Pons (tissue), 1 donor: ENCODE measurements at regions not wholly inside any gene's neighbourhood (a gene's known extent, or its start where the extent isn't known, plus 50 kb on each side); places are given as distances from the start of the nearest gene placed in this dataset.
A peak's percentile ranks its signal among the peaks of the same experiment; 100 is the strongest.

Source experiments
- DNase-seq: peaks from one replicate; pipeline ENCODE4 v3.0.0-alpha.2; 2016; ENCODE audit warnings: low spot score

DNA sequence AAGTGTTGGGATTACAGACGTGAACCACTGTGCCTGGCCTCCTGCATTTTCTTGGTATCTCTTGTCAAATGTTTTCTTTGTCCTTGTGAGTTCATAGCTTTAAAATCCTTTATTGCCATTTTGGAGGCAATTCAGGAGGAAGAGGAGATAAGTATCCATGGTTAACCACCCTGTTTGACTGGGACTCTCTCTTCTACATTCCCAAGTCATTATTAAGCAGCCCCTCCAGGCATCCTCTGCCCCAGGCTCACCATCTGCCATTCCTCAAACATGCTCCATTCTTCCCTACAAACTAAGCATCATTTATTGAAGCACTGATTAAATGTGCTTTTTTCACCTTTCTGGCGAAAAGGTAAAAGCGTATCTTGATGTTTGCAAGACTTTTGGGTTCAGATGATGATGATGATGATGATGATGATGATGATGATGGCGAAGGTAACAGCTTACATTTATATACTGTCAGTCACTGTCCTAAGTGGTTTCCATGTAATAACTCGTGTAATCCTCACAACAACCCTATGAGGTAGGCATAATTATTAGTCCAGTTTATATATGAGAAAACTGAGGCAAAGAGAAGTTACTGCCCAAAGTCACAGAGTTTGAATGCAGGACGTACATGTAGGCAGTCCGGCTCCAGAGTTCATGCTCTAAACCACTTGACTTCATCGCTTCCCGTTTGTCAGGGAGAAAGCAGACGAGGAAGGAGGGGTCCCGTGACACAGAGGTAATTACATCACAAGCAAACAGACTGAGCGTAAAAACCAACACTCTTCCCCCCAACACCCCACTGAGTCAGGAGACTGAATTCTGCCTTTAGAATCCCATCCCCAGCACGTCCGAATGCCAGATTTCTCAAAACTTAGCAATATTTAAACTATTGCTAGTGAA lies 69.7 kb upstream of the ACKR3 start:
- peak; percentile 34 for DNase-seq

DNA sequence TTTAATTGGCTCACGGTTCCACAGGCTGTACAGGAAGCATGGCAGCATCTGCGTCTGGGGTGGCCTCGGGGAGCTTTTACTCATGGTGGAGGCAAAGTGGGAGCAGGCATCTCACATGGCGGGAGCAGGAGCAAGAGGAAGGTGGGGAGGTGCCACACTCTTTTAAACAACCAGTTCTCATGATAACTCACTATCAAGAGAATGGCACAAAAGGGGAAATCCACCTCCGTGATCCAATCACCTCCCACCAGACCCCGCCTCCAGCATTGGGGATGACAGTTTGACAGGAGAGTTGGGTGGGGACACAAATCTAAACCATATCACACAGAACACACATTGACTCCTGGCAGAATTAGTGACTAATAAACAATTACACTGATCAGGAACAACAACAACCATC lies 68.6 kb upstream of the ACKR3 start:
- no peak for DNase-seq

DNA sequence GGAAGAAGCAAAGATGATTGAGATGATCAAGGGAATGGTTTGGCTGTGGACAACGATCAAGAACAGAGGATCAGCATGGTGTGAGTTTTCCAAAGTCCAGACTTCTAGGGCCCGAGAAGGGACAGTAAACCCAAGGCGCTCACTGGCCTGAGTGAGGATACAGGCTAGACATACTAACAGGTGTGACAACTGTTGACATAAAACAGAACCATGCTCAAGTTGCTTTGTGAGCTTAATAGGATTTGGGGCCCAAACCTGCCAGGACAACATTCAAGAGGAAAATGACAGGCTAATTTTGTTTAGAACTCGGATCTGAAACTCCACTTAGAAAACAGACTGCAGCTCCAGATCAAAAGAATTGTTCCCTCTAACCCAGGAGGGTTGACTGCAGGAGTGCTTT lies 68.1 kb upstream of the ACKR3 start:
- no peak for DNase-seq

DNA sequence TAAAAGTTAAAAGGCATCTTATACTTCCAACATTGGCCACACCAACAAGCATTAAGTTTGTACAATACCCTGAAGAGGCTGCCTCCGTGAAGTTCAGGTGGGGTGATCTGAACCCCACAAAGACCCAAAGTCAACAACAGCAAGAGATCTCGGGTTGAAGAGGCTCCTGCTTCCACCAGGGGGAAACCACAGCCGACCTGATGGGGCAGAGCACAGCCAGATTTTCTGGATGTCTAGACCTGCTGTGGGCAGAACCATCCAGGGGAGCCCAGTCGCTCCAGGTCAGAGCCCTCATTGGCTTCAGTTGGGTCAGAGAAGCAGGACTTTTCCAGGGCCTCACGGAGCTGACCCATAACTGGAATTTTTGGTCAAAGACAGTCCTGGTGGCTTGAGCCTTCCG lies 66.5 kb upstream of the ACKR3 start:
- no peak for DNase-seq

DNA sequence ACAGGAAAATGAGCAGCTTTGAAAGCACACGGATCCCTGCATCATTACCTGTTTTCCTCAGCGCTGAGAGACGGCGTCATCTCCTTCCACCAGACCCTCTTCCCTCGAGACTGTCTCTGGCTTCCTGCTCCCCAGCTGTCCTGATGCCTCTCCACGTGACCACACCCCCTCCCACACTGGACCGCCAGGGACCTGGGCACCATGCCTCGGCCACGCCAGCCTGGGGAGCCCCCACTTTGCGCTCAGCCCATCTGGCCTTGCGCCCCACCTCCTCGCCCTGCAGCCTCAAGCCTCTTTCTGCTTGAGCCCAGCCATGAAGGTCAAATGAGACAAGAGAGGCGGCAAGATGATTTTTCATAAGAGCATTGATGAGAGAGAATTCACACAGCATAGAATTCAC lies 66.0 kb upstream of the ACKR3 start:
- no peak for DNase-seq

DNA sequence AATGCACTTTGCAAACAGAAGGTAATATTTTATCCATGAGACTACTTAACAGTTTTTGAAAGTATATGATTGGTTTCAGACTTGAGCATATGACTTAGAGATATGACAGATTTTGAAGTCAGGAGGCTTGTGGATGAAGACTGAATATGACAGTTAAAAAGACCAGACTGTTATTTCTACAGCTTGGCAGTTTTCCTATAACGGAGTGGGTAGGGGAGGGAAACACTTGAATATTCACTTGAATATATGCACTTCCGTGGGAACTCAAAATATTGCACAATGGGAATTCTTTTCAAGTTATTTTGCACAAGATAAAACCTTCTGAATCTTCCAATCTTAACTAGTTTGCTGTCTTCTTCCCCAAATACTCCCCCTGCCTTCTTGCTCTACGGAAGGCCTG lies 64.6 kb upstream of the ACKR3 start:
- DNase-seq: no peak

DNA sequence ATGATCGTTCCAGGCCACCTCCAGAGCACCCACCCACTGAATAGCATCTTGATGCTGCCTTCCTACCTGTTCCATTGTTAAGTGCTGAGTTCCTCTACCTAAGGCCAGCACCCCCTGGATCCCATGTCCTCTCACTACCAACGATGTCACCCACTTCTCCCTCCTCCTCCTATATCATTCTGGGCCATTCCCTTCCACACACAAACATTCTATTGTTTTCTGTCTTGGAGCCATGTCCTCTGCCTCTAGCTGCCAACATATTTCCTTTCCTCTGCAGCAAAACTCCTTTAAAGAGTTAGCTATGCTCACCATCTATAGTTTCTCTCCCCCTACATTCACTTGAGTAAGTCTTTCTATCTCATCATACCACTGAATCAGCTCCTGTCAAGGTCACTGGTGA lies 64.0 kb upstream of the ACKR3 start:
- peak; percentile 63 for DNase-seq

DNA sequence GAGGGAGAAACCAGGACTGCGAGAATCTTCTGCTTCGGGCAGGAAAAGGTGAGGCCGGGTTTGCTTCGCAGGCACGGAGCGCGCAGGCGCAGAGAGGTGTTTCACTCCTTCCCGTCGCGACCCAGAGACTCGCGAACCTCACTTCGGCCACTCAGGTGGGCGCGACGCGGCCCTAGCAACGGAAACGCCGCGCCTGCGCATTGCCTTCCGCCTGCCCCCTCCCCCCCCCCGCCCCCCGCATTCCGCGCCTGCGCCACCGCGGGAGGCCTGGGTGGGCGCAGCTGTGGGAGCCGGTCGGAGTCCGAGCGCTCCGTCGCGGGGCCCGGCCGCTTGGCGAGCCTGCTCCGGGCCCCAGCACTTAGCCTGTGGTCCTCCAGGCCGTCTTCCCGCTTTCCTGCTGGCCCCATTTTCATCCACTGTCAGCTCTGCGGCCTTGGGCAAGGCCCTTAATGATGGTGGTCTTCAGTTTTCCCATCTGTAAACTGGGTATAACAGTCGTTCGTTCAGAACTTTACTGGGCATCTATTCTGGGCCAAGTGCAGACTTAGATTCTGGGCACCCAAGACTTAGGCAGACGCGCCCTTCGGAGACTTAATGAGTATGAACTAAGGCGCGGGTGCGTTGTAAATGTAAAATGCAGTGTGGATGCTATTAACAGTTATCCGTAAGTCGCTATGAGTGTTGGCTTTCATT lies 62.1 kb upstream of the ACKR3 start:
- DNase-seq: no peak

DNA sequence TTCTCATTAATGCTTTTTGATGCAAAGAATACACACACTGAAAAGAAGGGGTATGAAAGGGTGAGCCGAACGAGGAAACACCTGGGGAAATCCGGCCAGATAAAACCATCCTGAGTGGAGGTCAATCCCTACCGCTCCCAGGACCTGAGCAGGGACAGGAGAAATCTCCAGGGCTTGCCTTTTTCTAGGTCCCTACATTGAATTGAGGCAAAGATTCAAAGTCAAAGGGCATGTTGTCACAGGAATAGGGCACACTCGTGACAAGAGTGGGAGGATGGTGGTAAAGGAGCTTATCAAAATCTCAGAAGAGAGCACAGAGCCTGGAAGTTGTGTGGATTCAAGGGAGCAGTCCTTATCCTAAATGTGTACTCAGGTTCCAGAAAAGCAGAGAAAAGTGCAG lies 61.2 kb upstream of the ACKR3 start:
- DNase-seq: no peak

DNA sequence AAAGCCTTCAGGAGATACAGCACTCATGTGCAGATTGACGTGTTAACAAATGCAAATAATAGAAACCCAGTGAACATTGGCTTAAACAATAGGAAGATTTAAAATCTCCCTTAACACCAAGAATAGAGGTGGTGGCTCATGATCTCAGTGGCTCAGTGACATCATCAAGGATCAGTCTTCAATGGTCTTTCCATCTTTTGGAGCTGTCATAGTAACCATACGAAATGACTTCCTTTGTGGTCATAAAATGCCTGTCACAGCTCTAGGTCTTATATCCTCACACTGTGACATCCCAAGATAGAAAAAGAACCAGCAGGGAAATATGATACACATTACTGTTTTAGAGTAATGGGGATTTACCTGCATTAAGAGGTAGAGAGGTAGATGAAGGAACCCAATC lies 59.6 kb upstream of the ACKR3 start:
- no peak for DNase-seq

DNA sequence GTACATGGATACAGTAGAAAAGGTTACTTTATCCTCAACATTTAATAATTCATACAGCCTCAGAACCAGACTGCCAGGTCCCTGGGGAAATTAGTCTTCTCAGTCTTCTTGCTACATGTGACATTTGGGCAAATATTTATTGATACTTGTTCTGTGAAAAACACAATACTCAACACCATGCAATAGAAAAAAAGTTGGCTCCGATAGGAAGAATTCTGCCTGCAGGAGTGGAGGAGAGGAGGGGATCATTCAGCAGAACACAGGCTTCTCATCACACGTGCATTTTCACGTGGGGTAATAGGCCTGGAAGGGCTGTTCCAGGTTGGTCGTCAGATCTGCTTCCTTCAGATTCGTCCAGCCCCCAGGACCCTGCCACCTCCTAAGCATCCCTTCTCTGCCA lies 58.4 kb upstream of the ACKR3 start:
- DNase-seq: no peak

DNA sequence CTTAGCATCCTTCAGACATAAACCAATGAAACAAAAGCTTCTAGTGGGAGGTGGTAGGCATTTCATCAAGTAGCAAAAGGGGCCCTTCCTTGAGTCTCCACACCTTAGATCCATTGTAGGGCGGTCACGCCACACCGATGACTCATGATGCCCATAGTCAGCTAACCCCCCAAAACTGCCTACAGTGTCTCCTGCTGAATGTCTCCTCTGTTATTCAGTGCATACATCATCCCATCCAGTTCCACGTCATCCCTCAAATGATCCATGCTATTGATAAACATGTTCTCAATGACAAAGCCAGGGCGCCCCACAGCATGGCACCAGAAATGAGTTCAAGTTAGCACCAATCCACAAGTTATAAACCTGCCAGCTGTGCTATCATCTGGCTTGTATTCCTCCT lies 57.4 kb upstream of the ACKR3 start:
- DNase-seq: no peak

DNA sequence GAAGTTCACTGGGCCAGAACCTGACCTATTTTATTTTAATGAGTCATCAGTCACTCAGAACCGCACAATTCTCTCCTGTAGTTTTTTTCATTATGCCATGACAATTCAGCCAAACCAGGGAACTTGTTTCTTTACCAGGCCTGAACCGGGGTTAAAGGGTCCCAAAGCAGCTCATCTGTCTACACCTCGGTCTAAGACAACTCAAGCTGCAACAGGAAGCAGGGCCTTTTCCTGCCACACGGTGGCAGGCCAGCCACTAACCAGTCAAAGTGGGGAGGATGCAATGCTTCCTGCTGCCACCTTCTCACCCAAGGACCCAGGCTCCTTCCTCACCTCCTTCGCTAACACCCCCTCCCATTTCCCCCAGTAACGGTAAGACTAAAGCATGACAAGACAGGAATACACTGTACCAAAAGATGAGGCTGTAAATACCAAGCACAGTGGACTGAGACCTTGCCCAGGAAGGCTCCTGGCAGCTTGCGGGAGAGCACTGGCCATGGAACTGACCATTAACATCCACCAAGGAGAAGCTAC lies 56.7 kb upstream of the ACKR3 start:
- DNase-seq: peak; percentile 57

DNA sequence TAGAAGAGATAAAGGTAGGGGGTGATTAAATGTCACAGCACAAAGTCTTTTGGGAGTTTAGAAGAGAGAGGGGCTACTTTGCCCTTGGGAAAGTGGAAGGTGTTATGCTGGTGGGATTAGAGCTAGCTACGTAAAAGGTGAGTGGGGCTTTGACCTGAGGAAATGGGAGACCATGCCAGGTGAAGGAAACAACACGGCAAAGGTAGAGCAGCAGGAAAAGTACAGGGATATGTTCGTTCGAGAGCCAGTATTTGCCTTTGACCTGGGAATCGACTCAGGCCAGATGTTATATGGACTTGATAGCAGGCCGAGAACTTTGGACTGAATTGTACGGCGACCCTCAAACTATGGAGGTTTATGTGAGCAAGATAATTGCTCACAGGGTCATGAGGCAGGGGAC lies 55.7 kb upstream of the ACKR3 start:
- DNase-seq: no peak

DNA sequence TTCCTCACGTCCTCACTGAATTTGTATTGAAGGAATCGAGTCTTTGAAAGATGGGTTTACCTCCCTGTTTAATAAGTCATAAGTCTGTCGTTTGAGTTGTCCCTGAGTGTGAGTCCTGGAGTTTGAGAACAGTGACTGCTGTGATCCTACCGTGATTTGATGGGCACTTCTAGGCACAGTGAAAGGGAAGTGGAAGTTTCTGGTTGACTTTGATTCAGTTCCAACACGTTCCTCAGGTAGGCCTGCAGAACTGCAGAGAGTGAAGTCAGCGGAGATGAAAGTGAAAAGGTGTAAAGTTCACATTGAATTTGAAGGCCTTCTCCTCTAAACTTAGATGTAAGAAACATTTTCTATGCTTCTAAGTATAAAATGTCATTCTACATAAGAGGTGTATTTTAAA lies 52.9 kb upstream of the ACKR3 start:
- no peak for DNase-seq

DNA sequence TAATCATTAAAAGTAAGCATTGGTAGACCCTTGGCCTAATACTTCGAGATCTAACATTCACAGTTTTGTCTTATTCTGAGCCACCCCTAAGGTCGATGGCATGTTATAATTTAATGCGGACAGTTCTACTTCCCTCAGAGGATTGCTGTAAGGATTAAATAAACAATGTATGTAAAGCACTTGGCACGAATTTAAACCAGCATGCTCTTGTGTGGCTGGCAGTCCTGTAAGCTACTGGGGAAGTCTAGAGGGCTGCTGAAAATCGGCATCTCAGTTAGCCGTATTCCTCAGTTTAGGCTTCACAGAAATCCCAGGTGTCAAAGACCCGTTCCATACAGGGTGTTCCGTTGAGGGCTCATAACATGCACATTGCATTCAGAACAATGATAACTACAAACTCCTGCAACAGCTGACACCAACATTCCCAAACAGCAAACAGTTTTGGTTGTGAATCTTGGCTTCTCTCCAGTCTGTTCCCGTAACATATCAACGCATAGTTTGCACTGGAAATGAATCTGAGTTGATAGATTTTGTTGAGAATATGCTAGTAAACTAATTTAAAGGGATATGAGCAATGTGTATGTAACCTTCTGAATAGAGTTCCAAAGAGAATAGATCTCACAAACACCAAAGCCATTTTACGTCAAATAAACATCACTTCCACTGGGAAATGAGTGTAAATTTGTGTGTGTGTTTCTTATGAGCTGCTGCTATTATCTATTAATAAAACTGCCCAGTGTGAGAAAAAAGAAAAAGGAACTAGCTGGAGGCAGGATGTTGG lies 52.2 kb upstream of the ACKR3 start:
- no peak for DNase-seq
